Uterus (tissue), 3 donors: ENCODE measurements at regions not wholly inside any gene's neighbourhood (a gene's known extent, or its start where the extent isn't known, plus 50 kb on each side); places are given as distances from the start of the nearest gene placed in this dataset.

ENCODE experiments used
- DNase-seq, 2 donors: peaks; one replicate each; pipeline ENCODE4 v3.0.0-alpha.2; 2019 to 2020
- H3K27ac ChIP-seq, 2 donors: fragments of 200-600 bp; sonication (generic); 1 replicate in 1 of 2; 2 replicates in 1 of 2; pipeline ENCODE4 v1.5.1; 2016 to 2018
- H3K27me3 ChIP-seq, 2 donors: fragments of 200-600 bp; sonication (generic); one replicate each; pipeline ENCODE4 v1.5.1; 2018 to 2019; ENCODE audit warnings: control low read depth in 1 of 2
- H3K36me3 ChIP-seq, 2 donors: fragments of 200-600 bp; sonication (generic); one replicate each; pipeline ENCODE4 v1.5.1; 2019; ENCODE audit warnings: control low read depth in 1 of 2
- H3K4me1 ChIP-seq, 2 donors: fragments of 200-600 bp; sonication (generic); one replicate each; pipeline ENCODE4 v1.5.1; 2018 to 2019; ENCODE audit warnings: control low read depth in 1 of 2
- H3K4me3 ChIP-seq, 2 donors: fragments of 200-600 bp; sonication (generic); 1 replicate in 1 of 2; 2 replicates in 1 of 2; pipeline ENCODE4 v1.5.1; 2018 to 2019; ENCODE audit warnings: mild to moderate bottlenecking in 1 of 2
- H3K9me3 ChIP-seq, 2 donors: fragments of 200-600 bp; sonication (generic); one replicate each; pipeline ENCODE4 v1.5.1; 2019; ENCODE audit warnings: control low read depth in 1 of 2
- CTCF ChIP-seq, 4 experiments: fragments of 200-600 bp in 2 of 4; fragments of 450-650 bp in 2 of 4; sonication (generic) in 2 of 4; IDR thresholded peaks; one replicate each; pipeline ENCODE4 v1.5.1; 2016 to 2019; ENCODE audit warnings: antibody characterized with exemption in 4 of 4, mild to moderate bottlenecking in 2 of 4, moderate library complexity in 1 of 4
- POLR2A ChIP-seq, 2 donors: fragments of 450-650 bp; IDR thresholded peaks; one replicate each; pipeline ENCODE4 v1.6.1; 2016; ENCODE audit warnings: antibody characterized with exemption in 2 of 2, mild to moderate bottlenecking in 1 of 2, moderate library complexity in 1 of 2
- intact Hi-C: fragments of 100-400 bp; cut with DNase I; formaldehyde crosslinking; loops from one replicate; pipeline ENCODE4 v1.15.1; 2023; ENCODE audit warnings: low total_unique reads
- donor health status: DM: yes; HTN: yes; CAD: no.

DNA sequence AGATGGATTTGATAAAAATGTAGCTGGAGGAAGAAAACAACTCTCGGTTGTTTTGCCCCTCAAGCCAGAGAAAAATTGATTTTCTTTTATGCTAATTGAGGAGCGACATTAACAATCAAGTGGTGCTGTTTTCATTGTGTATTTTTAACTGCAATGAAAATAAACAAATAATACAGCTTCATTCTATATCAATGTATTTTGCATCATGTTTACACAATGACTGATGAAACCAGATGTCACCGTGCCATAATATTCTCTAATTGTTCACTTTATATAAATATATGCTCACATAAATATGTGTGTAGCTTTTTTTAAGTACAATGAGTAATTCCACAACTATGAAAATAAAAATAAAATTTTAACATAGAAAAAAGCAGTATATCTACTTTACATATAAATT is 139.0 kb upstream of the PRDM9 start:
- TF ChIP-seq CTCF (IDR thresholded peaks at IDR 0.05) (no peak), POLR2A (IDR thresholded peaks at IDR 0.05) (no peak)
- no peak overlapping the region for H3K4me3 ChIP-seq
- intact Hi-C loops: no loop called here

GRCh38 chr5:23367874-23368273 is 139.5 kb upstream of the PRDM9 start:
- Histone ChIP-seq H3K36me3 (no peaks in the 10 kb centered on the region), H3K27me3 (no peaks in the 10 kb centered on the region), H3K9me3 (no peaks in the 10 kb centered on the region), H3K4me3 (no peak overlapping the region), H3K27ac (no peak overlapping the region), H3K4me1 (no peaks in the 10 kb centered on the region)
- no peak for TF ChIP-seq CTCF (IDR thresholded peaks at IDR 0.05)
- no peak for TF ChIP-seq POLR2A (IDR thresholded peaks at IDR 0.05)
- intact Hi-C loops: no loop called here
- no peak for DNase-seq

More for the DNA sequence above, 139.0 kb upstream of the PRDM9 start:
- no peak for DNase-seq
- Histone ChIP-seq H3K27me3 (no peaks in the 10 kb centered on the region), H3K36me3 (no peaks in the 10 kb centered on the region), H3K27ac (no peak overlapping the region), H3K4me1 (no peaks in the 10 kb centered on the region), H3K9me3 (no peaks in the 10 kb centered on the region)

GRCh38 chr5:23353286-23353685 is 154.1 kb upstream of the PRDM9 start:
- no peak for DNase-seq
- Histone ChIP-seq H3K36me3 (no peaks in the 10 kb centered on the region), H3K9me3 (no peaks in the 10 kb centered on the region), H3K4me3 (no peak overlapping the region), H3K4me1 (no peaks in the 10 kb centered on the region), H3K27ac (no peak overlapping the region), H3K27me3 (no peaks in the 10 kb centered on the region)
- TF ChIP-seq POLR2A (IDR thresholded peaks at IDR 0.05): no peak
- TF ChIP-seq CTCF (IDR thresholded peaks at IDR 0.05): no peak
- intact Hi-C loops: no loop called here

GRCh38 chr5:23352446-23352845 is 155.0 kb upstream of the PRDM9 start:
- no peak for DNase-seq
- no peaks in the 10 kb centered on the region for H3K9me3 ChIP-seq
- intact Hi-C loops: no loop called here
- H3K27ac ChIP-seq: no peak overlapping the region
- TF ChIP-seq POLR2A (IDR thresholded peaks at IDR 0.05): no peak
- H3K36me3 ChIP-seq: no peaks in the 10 kb centered on the region
- H3K27me3 ChIP-seq: no peaks in the 10 kb centered on the region
- no peaks in the 10 kb centered on the region for H3K4me1 ChIP-seq
- H3K4me3 ChIP-seq: no peak overlapping the region

DNA sequence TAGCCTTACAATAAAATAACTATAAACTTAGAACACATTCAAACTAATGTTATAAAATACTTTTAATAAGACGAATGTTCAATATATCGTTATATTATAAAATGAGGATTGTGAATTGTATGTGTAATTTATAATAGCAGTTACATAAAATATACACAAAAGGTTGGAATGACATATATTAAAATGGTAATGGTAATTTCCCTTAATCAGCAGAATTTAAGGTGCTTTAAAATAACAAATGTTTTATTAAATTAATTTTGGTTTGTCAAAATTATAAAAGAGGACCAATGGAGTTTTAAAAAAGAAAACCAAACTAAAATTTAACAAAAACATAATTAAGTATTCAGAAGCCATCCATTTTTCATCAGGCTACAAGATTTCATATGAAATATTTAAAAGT is 164.3 kb upstream of the PRDM9 start:
- DNase-seq: no peak
- Histone ChIP-seq H3K4me3 (no peak overlapping the region), H3K9me3 (no peaks in the 10 kb centered on the region), H3K36me3 (peaks cover 0 to 6% of the 10 kb centered on the region in 2 donors), H3K4me1 (no peaks in the 10 kb centered on the region), H3K27me3 (no peaks in the 10 kb centered on the region), H3K27ac (no peak overlapping the region)
- intact Hi-C loops: no loop called here
- no peak for TF ChIP-seq POLR2A (IDR thresholded peaks at IDR 0.05)

GRCh38 chr5:23332650-23333251 is 174.7 kb upstream of the PRDM9 start:
- no peaks in the 10 kb centered on the region for H3K4me1 ChIP-seq
- no peaks in the 10 kb centered on the region for H3K9me3 ChIP-seq
- intact Hi-C loops: no loop called here
- H3K4me3 ChIP-seq: no peak overlapping the region
- H3K27ac ChIP-seq: no peak overlapping the region
- no peaks in the 10 kb centered on the region for H3K27me3 ChIP-seq
- no peak for TF ChIP-seq POLR2A (IDR thresholded peaks at IDR 0.05)
- no peak for TF ChIP-seq CTCF (IDR thresholded peaks at IDR 0.05)
- H3K36me3 ChIP-seq: no peaks in the 10 kb centered on the region
- no peak for DNase-seq
